Keratinocyte (primary cell): ENCODE measurements at regions not wholly inside any gene's neighbourhood (a gene's known extent, or its start where the extent isn't known, plus 50 kb on each side); places are given as distances from the start of the nearest gene placed in this dataset.
"Not testable (repeated sequence)": the region's sequence is repeated elsewhere in the genome, so short reads cannot be mapped to it uniquely, and the experiment has no call there.

Experiments used
- DNase-seq: peaks from one replicate; pipeline ENCODE4 v3.0.0-alpha.2; 2011; ENCODE audit warnings: low read depth, missing footprints, low spot score
- FAIRE-seq: peaks from 2 replicates; lab custom pipeline; 2011; peaks lifted over from hg19 to GRCh38; lab: Jason Lieb, UNC
- H2AFZ ChIP-seq: 2 replicates; pipeline ENCODE4 v1.6.0; 2012; ENCODE audit warnings: low read length, control low read depth, inconsistent platforms; ENCODE audit not compliant: control insufficient read depth
- H3K27ac ChIP-seq: 2 replicates; pipeline ENCODE4 v1.5.1; 2011; ENCODE audit warnings: low read length; ENCODE audit not compliant: control insufficient read depth, insufficient read depth
- H3K27me3 ChIP-seq: 3 replicates; pipeline ENCODE4 v1.6.0; 2011; ENCODE audit warnings: low read length; ENCODE audit not compliant: control insufficient read depth, insufficient read depth; ENCODE audit errors: extremely low read depth
- H3K36me3 ChIP-seq, 2 experiments: 2 replicates in 1 of 2; 3 replicates in 1 of 2; pipeline ENCODE4 v1.5.1; 2011; ENCODE audit warnings: low read length in 2 of 2, mild to moderate bottlenecking in 1 of 2; ENCODE audit not compliant: control insufficient read depth in 2 of 2, insufficient read depth in 2 of 2; ENCODE audit errors: extremely low read depth in 1 of 2
- H3K4me1 ChIP-seq: 3 replicates; pipeline ENCODE4 v1.5.1; 2011; ENCODE audit warnings: low read length; ENCODE audit not compliant: control insufficient read depth, insufficient read depth; ENCODE audit errors: extremely low read depth
- H3K4me2 ChIP-seq: 3 replicates; pipeline ENCODE4 v1.6.0; 2011; ENCODE audit warnings: low read depth, low read length; ENCODE audit not compliant: control insufficient read depth, insufficient read depth; ENCODE audit errors: extremely low read depth
- H3K4me3 ChIP-seq, 3 experiments: fragments of 200-600 bp in 1 of 3; sonication (generic) in 1 of 3; 2 replicates in 2 of 3; 3 replicates in 1 of 3; pipeline ENCODE4 v1.5.1; 2011 to 2016; ENCODE audit warnings: low read length in 3 of 3, mild to moderate bottlenecking in 3 of 3, control low read depth in 2 of 3, inconsistent platforms in 1 of 3, low read depth in 1 of 3, mixed read lengths in 1 of 3, mixed run types in 1 of 3, moderate library complexity in 1 of 3; ENCODE audit not compliant: control insufficient read depth in 2 of 3, insufficient read depth in 2 of 3; ENCODE audit errors: extremely low read depth in 1 of 3
- H3K79me2 ChIP-seq: 2 replicates; pipeline ENCODE4 v1.6.0; 2012; ENCODE audit warnings: low read length; ENCODE audit not compliant: control insufficient read depth, insufficient read depth
- H3K9ac ChIP-seq: 3 replicates; pipeline ENCODE4 v1.6.0; 2011; ENCODE audit warnings: low read length; ENCODE audit not compliant: control insufficient read depth, insufficient read depth; ENCODE audit errors: extremely low read depth
- H3K9me1 ChIP-seq: 3 replicates; pipeline ENCODE4 v1.6.0; 2011; ENCODE audit warnings: low read length; ENCODE audit not compliant: control insufficient read depth, insufficient read depth; ENCODE audit errors: extremely low read depth
- H3K9me3 ChIP-seq: 2 replicates; pipeline ENCODE4 v1.5.1; 2012; ENCODE audit warnings: low read depth, low read length; ENCODE audit not compliant: control insufficient read depth
- H4K20me1 ChIP-seq: 3 replicates; pipeline ENCODE4 v1.6.0; 2011; ENCODE audit warnings: low read length; ENCODE audit not compliant: control insufficient read depth, insufficient read depth; ENCODE audit errors: extremely low read depth
- dilution Hi-C: fragments of 300-500 bp; cut with MboI; formaldehyde crosslinking; loops from one replicate; pipeline ENCODE4 v1.7.0; 2020; ENCODE audit warnings: low sequenced_read_pairs; ENCODE audit not compliant: extremely low pct_ligation_motif_present

GRCh38 chr1:144516172-144516571 lies 54.7 kb upstream of the NBPF15 start:
- H3K4me2 ChIP-seq, H3K27ac ChIP-seq, H3K27me3 ChIP-seq, H3K9me1 ChIP-seq, FAIRE-seq, H3K9me3 ChIP-seq, dilution Hi-C loops, H3K9ac ChIP-seq, H3K4me3 ChIP-seq, DNase-seq, H4K20me1 ChIP-seq, H3K79me2 ChIP-seq, H3K4me1 ChIP-seq, H2AFZ ChIP-seq, H3K36me3 ChIP-seq: not testable (repeated sequence)

GRCh38 chr1:144516906-144517305 lies 55.4 kb upstream of the NBPF15 start:
- H3K9me3 ChIP-seq, H3K4me1 ChIP-seq, FAIRE-seq, H3K27me3 ChIP-seq, DNase-seq, H3K79me2 ChIP-seq, H3K27ac ChIP-seq, H4K20me1 ChIP-seq, H3K4me3 ChIP-seq, H2AFZ ChIP-seq, H3K9ac ChIP-seq, dilution Hi-C loops, H3K9me1 ChIP-seq, H3K4me2 ChIP-seq, H3K36me3 ChIP-seq: not testable (repeated sequence)

- H3K9me3 ChIP-seq, H3K9ac ChIP-seq, H3K4me3 ChIP-seq, FAIRE-seq, H3K36me3 ChIP-seq, dilution Hi-C loops, H3K27me3 ChIP-seq, H3K9me1 ChIP-seq, H3K79me2 ChIP-seq, H3K4me2 ChIP-seq, H3K27ac ChIP-seq, H3K4me1 ChIP-seq, H2AFZ ChIP-seq, DNase-seq, H4K20me1 ChIP-seq: not testable (repeated sequence)
These were observed 57.0 kb upstream of the NBPF15 start for GRCh38 chr1:144518439-144518838.

GRCh38 chr1:144519528-144520189 lies 58.2 kb upstream of the NBPF15 start:
- DNase-seq, H2AFZ ChIP-seq: not testable (repeated sequence)

GRCh38 chr1:144523661-144524407 lies 62.4 kb upstream of the NBPF15 start:
- not testable (repeated sequence) for H3K27ac ChIP-seq

More at GRCh38 chr1:144519528-144520189, 58.2 kb upstream of the NBPF15 start:
- FAIRE-seq, H3K79me2 ChIP-seq, H3K9ac ChIP-seq, H3K9me1 ChIP-seq, H3K36me3 ChIP-seq, H3K27ac ChIP-seq, H3K4me1 ChIP-seq, H3K27me3 ChIP-seq, dilution Hi-C loops, H3K4me2 ChIP-seq, H3K9me3 ChIP-seq, H3K4me3 ChIP-seq, H4K20me1 ChIP-seq: not testable (repeated sequence)

More at GRCh38 chr1:144523661-144524407, 62.4 kb upstream of the NBPF15 start:
- H3K4me3 ChIP-seq, FAIRE-seq, H3K9me1 ChIP-seq, H4K20me1 ChIP-seq, DNase-seq, H3K4me2 ChIP-seq, H3K4me1 ChIP-seq, H3K27me3 ChIP-seq, H3K9me3 ChIP-seq, H3K36me3 ChIP-seq, H2AFZ ChIP-seq, H3K79me2 ChIP-seq, dilution Hi-C loops: not testable (repeated sequence)
- peak overlapping the region; percentile 52 for H3K9ac ChIP-seq
